Endothelial cell of umbilical vein (primary cell): ENCODE measurements at regions not wholly inside any gene's neighbourhood (a gene's known extent, or its start where the extent isn't known, plus 50 kb on each side); places are given as distances from the start of the nearest gene placed in this dataset.

Experiments used
- CTCF ChIP-seq, 2 donors: IDR thresholded peaks; 1 replicate in 1 of 2; 2 replicates in 1 of 2; pipeline ENCODE4 v1.5.1; 2011; ENCODE audit warnings: low read length in 2 of 2, mild to moderate bottlenecking in 2 of 2, moderate library complexity in 2 of 2, control low read depth in 1 of 2, inconsistent platforms in 1 of 2, low read depth in 1 of 2; ENCODE audit not compliant: insufficient read depth in 1 of 2; ENCODE audit errors: extremely low read depth in 1 of 2
- EZH2 ChIP-seq: IDR thresholded peaks from 2 replicates; pipeline ENCODE4 v1.6.1; 2012; ENCODE audit warnings: borderline replicate concordance, low read depth, mild to moderate bottlenecking, moderate library complexity, low read length, inconsistent platforms; ENCODE audit not compliant: severe bottlenecking
- GATA2 ChIP-seq: IDR thresholded peaks from 2 replicates; pipeline ENCODE4 v1.7.0; 2011; ENCODE audit warnings: low read depth, mild to moderate bottlenecking, moderate library complexity, mixed read lengths, low read length; ENCODE audit not compliant: insufficient read length, insufficient read depth
- POLR2A ChIP-seq: IDR thresholded peaks from 2 replicates; pipeline ENCODE4 v1.6.1; 2012; ENCODE audit warnings: low read depth, mild to moderate bottlenecking, control low read depth, low read length

- TF ChIP-seq CTCF (IDR thresholded peaks at IDR 0.05; ENCODE audit: extremely low read depth in 1 of 2, insufficient read depth in 1 of 2, low read depth in 1 of 2, low read length in 2 of 2) (no peak), POLR2A (no peak), GATA2 (no peak), EZH2 (no peak)
Observed at GRCh38 chr4:114093221-114093715, 113.8 kb upstream of the ARSJ start.
